Heart right ventricle (tissue), 16 donors: ENCODE measurements at regions not wholly inside any gene's neighbourhood (a gene's known extent, or its start where the extent isn't known, plus 50 kb on each side); places are given as distances from the start of the nearest gene placed in this dataset.

Experiments
- ATAC-seq, 8 donors: fragments of 200-7000 bp; cut with Tn5 transposase; one replicate each; pipeline ENCODE4 v1.9.1; 2020; ENCODE audit warnings: mild to moderate bottlenecking in 8 of 8, moderate library complexity in 8 of 8, moderate number of reproducible peaks in 1 of 8
- DNase-seq, 2 donors: peaks; one replicate each; pipeline ENCODE4 v3.0.0-alpha.2; 2020
- H3K27ac ChIP-seq, 10 donors: fragments of 200-600 bp; sonication (generic) in 2 of 10; one replicate each; pipeline versions ENCODE4 v1.5.0 to v1.8.0; 2020 to 2022; ENCODE audit warnings: mild to moderate bottlenecking in 3 of 10
- H3K27me3 ChIP-seq, 7 donors: fragments of 200-600 bp; one replicate each; pipeline ENCODE4 v1.8.0; 2021 to 2022; ENCODE audit warnings: mild to moderate bottlenecking in 2 of 7
- H3K36me3 ChIP-seq, 9 donors: fragments of 200-600 bp; sonication (generic) in 1 of 9; one replicate each; pipeline versions ENCODE4 v1.5.0 to v1.8.0; 2020 to 2022; ENCODE audit warnings: mild to moderate bottlenecking in 2 of 9
- H3K4me1 ChIP-seq, 9 donors: fragments of 200-600 bp; sonication (generic) in 1 of 9; one replicate each; pipeline versions ENCODE4 v1.5.0 to v1.8.0; 2020 to 2022; ENCODE audit warnings: mild to moderate bottlenecking in 4 of 9
- H3K4me3 ChIP-seq, 10 donors: fragments of 200-600 bp; sonication (generic) in 2 of 10; one replicate each; pipeline versions ENCODE4 v1.5.0 to v1.8.0; 2020 to 2022; ENCODE audit warnings: mild to moderate bottlenecking in 7 of 10, moderate library complexity in 2 of 10
- H3K9me3 ChIP-seq, 11 donors: fragments of 200-600 bp in 10 of 11; sonication (generic) in 2 of 11; one replicate each; pipeline versions ENCODE4 v1.5.0 to v1.8.0; 2013 to 2022; ENCODE audit warnings: mild to moderate bottlenecking in 2 of 11, control low read depth in 1 of 11, moderate library complexity in 1 of 11
- WGBS, 2 donors: extraction: QIAGEN DNeasy Blood & Tissue Kit; methylation state at CpG; one replicate each; pipeline ENCODE4 v1.1.7; 2013; ENCODE audit warnings: inconsistent platforms in 1 of 2; 5-methylcytosine and 5-hydroxymethylcytosine counted together
- intact Hi-C, 10 donors: fragments of 100-400 bp; cut with DNase I; formaldehyde crosslinking; loops; one replicate each; pipeline versions ENCODE4 v1.11.1 to v1.14.2; 2022
- TF ChIP-seq, protein P1 (sequence below), 9 donors: fragments of 200-600 bp; sonication (generic) in 2 of 9; IDR thresholded peaks; one replicate each; pipeline versions ENCODE4 v1.5.0 to v1.8.0; 2021 to 2022; ENCODE audit warnings: antibody characterized with exemption in 9 of 9, mild to moderate bottlenecking in 5 of 9, moderate library complexity in 1 of 9
- donor health status: Arrhythmogenic right ventricular cardiomyopathy.
- donor health status: ischemic (EF 13 %, LVEDD 7.1; RV severe dilation, severe dysfunction).
- donor health status: healthy with polysubstance abuse.
- donor health status: DM: no; HTN: yes; CAD: no.
- donor health status: DM: no; HTN: no; CAD: no.
- donor health status: ischemic (EF 25% LVEDD 6.9; RV normal size, moderate dysfunction).
- donor health status: ischemic (EF 25% LVEDD 5.7; RV mildly dilated, moderate dysfunction).
- donor health status: healthy.
- donor health status: DM: yes; HTN: yes; CAD: no.
- donor health status: Ischemic cardiomyopathy.
- donor health status: ischemic (EF 35%, LVEDD 5.7; RV mildly dilated, moderate dysfunction).
- donor health status: nonischemic (EF 11% LVEDD 7.7; RV severe dilation, severe dysfunction).
- donor health status: DM: yes; HTN: yes; CAD: no.
- donor health status: PGD.
- donor health status: ischemic (EF 29% LVEDD 5.4; RV normal size, mild dysfunction).
- donor health status: nonischemic (EF 23%, LVEDD 6.1; RV moderate dilation, normal function).

DNA sequence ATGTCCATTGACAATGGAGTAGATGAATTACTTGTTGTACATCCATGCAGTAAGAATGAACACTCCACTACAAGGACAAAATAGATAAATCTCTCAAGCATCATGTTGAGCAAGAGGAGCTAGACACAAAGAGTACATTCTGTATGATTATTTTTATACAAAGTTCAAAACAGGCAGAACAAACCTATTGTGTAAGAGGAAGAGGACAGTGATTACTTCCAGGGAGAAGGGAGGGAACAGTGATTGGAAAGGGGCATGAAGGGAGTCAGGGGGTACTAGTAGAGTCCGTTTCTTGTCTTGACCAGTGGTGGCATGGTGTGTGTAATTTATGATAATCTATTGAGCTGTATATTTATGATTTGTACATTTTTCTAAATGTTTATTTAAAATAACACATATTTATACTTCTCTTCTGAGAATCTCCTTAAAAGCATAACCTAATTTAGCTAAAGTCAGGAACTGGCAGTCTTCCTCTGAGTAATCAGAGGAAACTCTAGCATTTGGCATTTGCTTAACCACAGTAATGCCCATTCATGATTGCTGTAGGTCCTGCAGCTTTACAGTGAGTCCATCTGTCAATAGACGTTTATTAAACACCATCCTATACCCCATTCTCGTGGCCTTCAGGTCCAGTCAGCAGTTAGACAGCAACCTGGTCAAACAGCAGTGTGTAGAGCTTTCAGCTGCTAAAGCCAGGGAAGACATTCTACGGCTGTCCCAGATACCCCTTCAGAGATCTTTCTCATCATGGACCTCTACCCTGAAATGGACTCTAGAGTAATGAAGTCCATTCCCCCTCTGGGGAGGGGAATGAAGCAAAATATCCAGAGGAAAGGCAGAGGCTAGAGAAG is 114.1 kb upstream of the GALNT2 start:
- H3K4me1 ChIP-seq, result no peaks in the 10 kb centered on the region
- WGBS, 2 donors, result 82 to 84% methylated on average over 4 of the region's 4 CpGs
- H3K4me3 ChIP-seq, result no peak overlapping the region
- no peak overlapping the region for H3K27ac ChIP-seq
- DNase-seq (no peak), ATAC-seq (no peak)
- no peaks in the 10 kb centered on the region for H3K27me3 ChIP-seq
- H3K36me3 ChIP-seq, result no peaks in the 10 kb centered on the region
- intact Hi-C loops, result no loop called here
- peaks cover 0 to 6% (median 0%) of the 10 kb centered on the region in 11 donors for H3K9me3 ChIP-seq
- TF ChIP-seq, protein P1, sequence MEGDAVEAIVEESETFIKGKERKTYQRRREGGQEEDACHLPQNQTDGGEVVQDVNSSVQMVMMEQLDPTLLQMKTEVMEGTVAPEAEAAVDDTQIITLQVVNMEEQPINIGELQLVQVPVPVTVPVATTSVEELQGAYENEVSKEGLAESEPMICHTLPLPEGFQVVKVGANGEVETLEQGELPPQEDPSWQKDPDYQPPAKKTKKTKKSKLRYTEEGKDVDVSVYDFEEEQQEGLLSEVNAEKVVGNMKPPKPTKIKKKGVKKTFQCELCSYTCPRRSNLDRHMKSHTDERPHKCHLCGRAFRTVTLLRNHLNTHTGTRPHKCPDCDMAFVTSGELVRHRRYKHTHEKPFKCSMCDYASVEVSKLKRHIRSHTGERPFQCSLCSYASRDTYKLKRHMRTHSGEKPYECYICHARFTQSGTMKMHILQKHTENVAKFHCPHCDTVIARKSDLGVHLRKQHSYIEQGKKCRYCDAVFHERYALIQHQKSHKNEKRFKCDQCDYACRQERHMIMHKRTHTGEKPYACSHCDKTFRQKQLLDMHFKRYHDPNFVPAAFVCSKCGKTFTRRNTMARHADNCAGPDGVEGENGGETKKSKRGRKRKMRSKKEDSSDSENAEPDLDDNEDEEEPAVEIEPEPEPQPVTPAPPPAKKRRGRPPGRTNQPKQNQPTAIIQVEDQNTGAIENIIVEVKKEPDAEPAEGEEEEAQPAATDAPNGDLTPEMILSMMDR (IDR thresholded peaks at IDR 0.05), result no peak

DNA sequence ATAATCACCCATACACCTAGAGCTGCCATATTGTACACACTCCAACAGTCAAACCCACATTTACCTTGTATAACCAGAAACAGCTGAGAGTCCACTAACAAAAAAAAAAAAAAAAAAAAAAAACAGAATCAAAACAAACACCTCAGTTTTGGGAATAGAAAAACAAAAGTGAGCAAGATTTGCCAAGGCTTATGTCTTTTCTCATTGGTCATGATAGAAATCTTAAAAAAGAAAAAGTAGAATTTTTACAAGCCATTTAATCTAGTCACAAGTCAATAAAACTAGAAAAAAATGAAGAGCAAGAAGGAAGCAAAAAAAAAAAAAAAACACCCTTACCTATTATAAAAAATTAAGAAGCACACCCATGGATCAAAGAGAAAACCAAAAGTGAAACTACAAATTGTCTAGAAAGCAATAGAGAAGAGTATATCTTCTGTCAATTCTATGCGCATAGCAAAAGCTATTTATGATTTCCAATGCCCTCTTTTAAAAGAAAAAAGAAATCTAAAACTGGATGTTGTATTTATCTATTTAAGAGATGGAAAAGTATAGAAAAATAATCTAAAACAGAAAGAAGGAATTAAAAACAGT is 113.2 kb upstream of the GALNT2 start:
- no peak overlapping the region for H3K4me3 ChIP-seq
- no peak for DNase-seq
- H3K27me3 ChIP-seq, result no peaks in the 10 kb centered on the region
- TF ChIP-seq, protein P1 (IDR thresholded peaks at IDR 0.05), result no peak
- no peaks in the 10 kb centered on the region for H3K4me1 ChIP-seq
- peaks cover 0 to 7% (median 0%) of the 10 kb centered on the region in 11 donors for H3K9me3 ChIP-seq
- 87 to 100% methylated on average over 1 of the region's 1 CpG for WGBS, 2 donors
- ATAC-seq, result no peak
- no peak overlapping the region for H3K27ac ChIP-seq
- intact Hi-C loops, result no loop called here
- H3K36me3 ChIP-seq, result no peaks in the 10 kb centered on the region

DNA sequence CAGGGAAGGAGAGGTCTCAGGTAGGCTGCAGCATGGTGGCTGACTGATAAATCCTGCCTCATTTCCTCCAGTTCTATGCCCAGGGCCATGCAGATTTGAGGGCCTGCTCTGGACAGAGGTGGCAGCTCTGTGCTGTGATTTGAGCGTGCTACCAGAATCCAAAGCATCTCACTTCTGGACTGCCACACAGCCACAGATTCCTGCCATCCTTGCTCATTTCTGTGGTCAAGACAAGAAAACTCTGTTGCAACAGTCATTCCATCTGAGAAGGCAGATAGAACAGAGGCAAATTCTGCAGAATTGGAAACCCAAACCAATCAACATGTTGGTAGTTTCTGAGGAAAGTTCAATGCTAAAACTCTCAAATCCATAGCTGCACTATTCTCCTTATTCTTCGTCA is 102.8 kb upstream of the GALNT2 start:
- Histone ChIP-seq H3K27me3 (peaks cover 0 to 34% (median 20%) of the 10 kb centered on the region in 7 donors), H3K9me3 (peaks cover 0 to 6% (median 0%) of the 10 kb centered on the region in 11 donors), H3K4me1 (no peaks in the 10 kb centered on the region), H3K27ac (no peak overlapping the region), H3K36me3 (no peaks in the 10 kb centered on the region), H3K4me3 (no peak overlapping the region)
- intact Hi-C loops, result no loop called here
- WGBS, 2 donors, result 89 to 96% methylated on average over 2 of the region's 2 CpGs
- DNase-seq (no peak), ATAC-seq (no peak)
- TF ChIP-seq, protein P1 (IDR thresholded peaks at IDR 0.05), result no peak

DNA sequence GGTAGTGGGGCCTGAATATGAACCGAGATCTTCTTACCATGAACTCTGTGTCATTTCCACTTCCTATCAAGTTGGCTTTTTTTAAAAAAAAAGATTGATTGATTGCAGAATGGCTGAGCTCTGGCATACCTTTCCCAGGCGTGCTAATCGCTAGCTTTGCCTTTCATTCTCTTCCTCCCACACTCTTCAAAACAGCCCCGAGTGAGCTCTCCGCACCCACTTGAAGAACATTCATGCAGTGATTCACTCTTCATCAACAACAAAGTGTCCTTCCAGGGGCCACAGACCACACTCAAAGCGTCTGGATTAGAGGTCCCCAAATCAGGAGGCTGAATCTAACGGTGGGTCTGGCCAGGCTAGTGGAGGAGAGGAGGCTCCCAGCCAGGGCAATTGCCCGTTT is 96.3 kb upstream of the GALNT2 start:
- TF ChIP-seq, protein P1 (IDR thresholded peaks at IDR 0.05), result no peak
- Histone ChIP-seq H3K36me3 (no peaks in the 10 kb centered on the region), H3K4me3 (no peak overlapping the region), H3K9me3 (peaks cover 0 to 16% (median 2%) of the 10 kb centered on the region in 11 donors), H3K27me3 (peaks cover 0 to 22% (median 10%) of the 10 kb centered on the region in 7 donors), H3K27ac (no peak overlapping the region), H3K4me1 (no peaks in the 10 kb centered on the region)
- WGBS, 2 donors, result 37 to 52% methylated on average over 8 of the region's 8 CpGs
- intact Hi-C loops, result no loop called here
- no peak for ATAC-seq
- no peak for DNase-seq
